ENCODE measurements at regions not wholly inside any gene's neighbourhood (a gene's known extent, or its start where the extent isn't known, plus 50 kb on each side); places are given as distances from the start of the nearest gene placed in this dataset.
"Not testable (repeated sequence)": the region's sequence is repeated elsewhere in the genome, so short reads cannot be mapped to it uniquely, and the experiment has no call there.

DNA sequence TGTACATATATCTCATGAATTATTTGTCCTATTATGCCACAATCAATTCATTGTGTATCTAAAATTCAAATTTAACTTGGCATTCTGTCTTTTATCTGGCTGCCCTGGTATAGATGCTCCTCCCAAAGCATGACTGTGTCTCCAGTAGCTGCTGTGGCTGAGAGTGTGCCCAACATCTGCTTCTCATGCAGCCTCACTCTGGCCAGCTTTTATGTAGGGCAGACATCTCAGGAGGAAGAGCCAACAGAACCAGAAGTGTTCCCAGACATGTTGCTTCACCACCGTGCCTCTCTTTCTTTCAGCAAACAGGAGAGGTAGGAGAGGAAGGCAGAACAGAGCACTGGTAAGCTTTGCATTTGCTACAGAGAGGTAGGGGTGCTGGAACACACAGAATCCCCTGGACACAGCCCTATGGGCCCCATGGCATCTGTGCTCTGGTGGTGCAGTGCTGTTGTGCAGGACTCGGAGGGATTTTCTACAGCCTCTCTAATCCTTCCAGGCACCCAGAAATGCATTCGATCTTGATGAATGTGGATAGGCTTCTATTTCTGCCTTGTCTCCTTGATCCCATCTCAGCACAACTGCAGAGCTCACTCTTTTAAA lies 637.1 kb downstream of the UTRN start:
- H3K36me3 ChIP-seq = no peaks in the 10 kb centered on the region
- H3K4me3 ChIP-seq = no peak overlapping the region
- H3K4me1 ChIP-seq = no peaks in the 10 kb centered on the region
- peak in 1 of 2 donors; percentile 55 for DNase-seq (ENCODE audit: low spot score in 2 of 2)
- no peak overlapping the region for H3K27ac ChIP-seq
- no peak for TF ChIP-seq POLR2AphosphoS5 (IDR thresholded peaks at IDR 0.05)
- TF ChIP-seq POLR2A (IDR thresholded peaks at IDR 0.05) = no peak
- TF ChIP-seq, protein P1, sequence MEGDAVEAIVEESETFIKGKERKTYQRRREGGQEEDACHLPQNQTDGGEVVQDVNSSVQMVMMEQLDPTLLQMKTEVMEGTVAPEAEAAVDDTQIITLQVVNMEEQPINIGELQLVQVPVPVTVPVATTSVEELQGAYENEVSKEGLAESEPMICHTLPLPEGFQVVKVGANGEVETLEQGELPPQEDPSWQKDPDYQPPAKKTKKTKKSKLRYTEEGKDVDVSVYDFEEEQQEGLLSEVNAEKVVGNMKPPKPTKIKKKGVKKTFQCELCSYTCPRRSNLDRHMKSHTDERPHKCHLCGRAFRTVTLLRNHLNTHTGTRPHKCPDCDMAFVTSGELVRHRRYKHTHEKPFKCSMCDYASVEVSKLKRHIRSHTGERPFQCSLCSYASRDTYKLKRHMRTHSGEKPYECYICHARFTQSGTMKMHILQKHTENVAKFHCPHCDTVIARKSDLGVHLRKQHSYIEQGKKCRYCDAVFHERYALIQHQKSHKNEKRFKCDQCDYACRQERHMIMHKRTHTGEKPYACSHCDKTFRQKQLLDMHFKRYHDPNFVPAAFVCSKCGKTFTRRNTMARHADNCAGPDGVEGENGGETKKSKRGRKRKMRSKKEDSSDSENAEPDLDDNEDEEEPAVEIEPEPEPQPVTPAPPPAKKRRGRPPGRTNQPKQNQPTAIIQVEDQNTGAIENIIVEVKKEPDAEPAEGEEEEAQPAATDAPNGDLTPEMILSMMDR (IDR thresholded peaks at IDR 0.05) = no peak
- TF ChIP-seq EP300 (IDR thresholded peaks at IDR 0.05) = no peak
- WGBS = 57% methylated on average over 3 of the region's 3 CpGs
- H3K9me3 ChIP-seq = no peaks in the 10 kb centered on the region
- no peaks in the 10 kb centered on the region for H3K27me3 ChIP-seq

DNA sequence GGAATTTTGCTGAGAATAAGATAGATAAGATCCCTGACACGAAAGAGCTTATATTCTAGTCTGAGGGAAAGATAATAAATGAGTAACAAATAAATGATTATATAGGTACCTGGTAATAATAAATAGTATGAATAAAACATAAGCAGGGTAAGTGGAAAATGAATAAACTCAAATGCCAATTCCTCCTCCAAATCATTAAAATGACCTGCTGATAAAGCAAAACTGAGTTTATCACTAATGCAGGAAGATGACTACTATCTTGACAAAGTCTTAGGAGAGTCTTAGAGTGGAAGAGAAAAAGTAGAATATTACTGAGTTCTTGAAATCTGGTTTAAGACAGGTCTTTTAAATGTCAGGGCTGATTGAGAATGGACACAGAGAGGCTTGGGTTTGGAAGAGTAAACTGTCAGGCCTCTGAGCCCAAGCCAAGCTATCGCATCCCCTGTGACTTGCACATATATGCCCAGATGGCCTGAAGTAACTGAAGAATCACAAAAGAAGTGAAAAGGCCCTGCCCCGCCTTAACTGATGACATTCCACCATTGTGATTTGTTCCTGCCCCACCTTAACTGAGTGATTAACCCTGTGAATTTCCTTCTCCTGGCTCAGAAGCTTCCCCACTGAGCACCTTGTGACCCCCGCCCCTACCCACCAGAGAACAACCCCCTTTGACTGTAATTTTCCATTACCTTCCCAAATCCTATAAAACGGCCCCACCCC lies 637.8 kb downstream of the UTRN start:
- WGBS = 86% methylated on average over 5 of the region's 5 CpGs
- H3K27me3 ChIP-seq; H3K4me3 ChIP-seq; H3K36me3 ChIP-seq; H3K9me3 ChIP-seq; DNase-seq (ENCODE audit: low spot score in 2 of 2); H3K4me1 ChIP-seq; H3K27ac ChIP-seq: not testable (repeated sequence)

GRCh38 chr6:144923491-144923787 lies 638.3 kb downstream of the UTRN start:
- not testable (repeated sequence) for H3K4me3 ChIP-seq; H3K27ac ChIP-seq; H3K9me3 ChIP-seq; H3K36me3 ChIP-seq; H3K4me1 ChIP-seq; H3K27me3 ChIP-seq; DNase-seq (ENCODE audit: low spot score in 2 of 2)
- WGBS = 84% methylated on average over 4 of the region's 5 CpGs

- TF ChIP-seq, protein P1 (IDR thresholded peaks at IDR 0.05) = no peak
- TF ChIP-seq EP300 (IDR thresholded peaks at IDR 0.05) = no peak
- no peak for TF ChIP-seq POLR2A (IDR thresholded peaks at IDR 0.05)
- no peak for TF ChIP-seq POLR2AphosphoS5 (IDR thresholded peaks at IDR 0.05)
- 79% methylated on average over 1 of the region's 1 CpG for WGBS
- DNase-seq (ENCODE audit: low spot score in 2 of 2) = no peak
- no peak overlapping the region for H3K27ac ChIP-seq
- H3K9me3 ChIP-seq = no peaks in the 10 kb centered on the region
- no peaks in the 10 kb centered on the region for H3K36me3 ChIP-seq
- H3K4me1 ChIP-seq = no peaks in the 10 kb centered on the region
- H3K27me3 ChIP-seq = no peaks in the 10 kb centered on the region
- H3K4me3 ChIP-seq = no peak overlapping the region
Observed at GRCh38 chr6:144928847-144929246, 643.7 kb downstream of the UTRN start.

- TF ChIP-seq, protein P1 (IDR thresholded peaks at IDR 0.05) = no peak
- TF ChIP-seq POLR2A (IDR thresholded peaks at IDR 0.05) (no peak), POLR2AphosphoS5 (IDR thresholded peaks at IDR 0.05) (no peak), EP300 (IDR thresholded peaks at IDR 0.05) (no peak)
- no peaks in the 10 kb centered on the region for H3K36me3 ChIP-seq
- no peaks in the 10 kb centered on the region for H3K4me1 ChIP-seq
- H3K27me3 ChIP-seq = no peaks in the 10 kb centered on the region
- H3K4me3 ChIP-seq = no peak overlapping the region
- DNase-seq (ENCODE audit: low spot score in 2 of 2) = no peak
- H3K27ac ChIP-seq = no peak overlapping the region
- WGBS = 97% methylated on average over 1 of the region's 1 CpG
- peaks cover 3% of the 10 kb centered on the region for H3K9me3 ChIP-seq
Observed at GRCh38 chr6:144929262-144929661, 644.1 kb downstream of the UTRN start.

DNA sequence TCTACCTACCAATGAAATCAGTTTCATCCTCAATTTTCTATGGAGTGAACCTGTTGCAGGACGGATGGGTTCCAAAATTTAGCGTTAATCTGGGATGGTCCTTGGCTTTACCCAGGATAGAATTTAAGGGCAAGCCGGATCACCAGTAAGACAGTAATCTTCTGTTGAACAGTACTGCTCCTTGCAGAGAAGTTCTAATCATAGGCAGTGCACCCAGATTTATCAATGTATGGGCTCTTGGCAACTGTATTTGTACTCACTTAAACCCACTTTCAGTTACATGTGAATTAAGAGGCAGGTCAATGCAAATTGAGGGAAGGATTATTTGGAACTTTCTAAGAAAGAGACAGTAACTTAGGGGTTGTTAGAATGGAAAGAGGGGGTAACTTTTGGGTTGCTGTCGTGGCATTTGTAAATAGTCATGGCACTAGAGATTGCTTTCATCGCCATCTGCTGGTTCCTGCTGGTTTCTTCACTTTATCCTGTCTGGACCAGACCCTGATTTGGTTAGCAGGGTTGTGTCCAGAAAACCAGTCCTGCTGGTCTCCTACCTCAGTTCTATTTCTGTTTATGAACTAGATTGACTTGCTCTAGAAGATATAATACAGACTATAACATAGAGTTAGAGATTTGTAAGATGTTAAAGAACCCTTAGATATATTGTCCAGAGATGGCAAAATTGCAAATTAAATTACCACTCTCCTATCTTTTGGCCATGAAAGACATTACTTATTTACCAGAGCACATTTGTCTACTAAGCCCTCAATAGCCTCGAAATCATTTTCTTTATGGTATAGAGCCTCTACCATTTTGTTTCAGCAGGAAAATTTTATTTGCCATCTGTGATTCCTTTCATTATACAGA lies 646.3 kb downstream of the UTRN start:
- Histone ChIP-seq H3K9me3 (peaks cover 4% of the 10 kb centered on the region), H3K4me3 (no peak overlapping the region), H3K27ac (no peak overlapping the region), H3K4me1 (no peaks in the 10 kb centered on the region), H3K36me3 (no peaks in the 10 kb centered on the region), H3K27me3 (no peaks in the 10 kb centered on the region)
- no peak for DNase-seq (ENCODE audit: low spot score in 2 of 2)
- WGBS = 57% methylated on average over 6 of the region's 6 CpGs
- TF ChIP-seq EP300 (IDR thresholded peaks at IDR 0.05) (no peak), POLR2A (IDR thresholded peaks at IDR 0.05) (no peak)
- TF ChIP-seq, protein P1 (IDR thresholded peaks at IDR 0.05) = peak; percentile 4 to 43

Data from suprapubic skin (tissue), 4 donors.